ENCODE measurements at regions not wholly inside any gene's neighbourhood (a gene's known extent, or its start where the extent isn't known, plus 50 kb on each side); places are given as distances from the start of the nearest gene placed in this dataset.
"Not testable (repeated sequence)": the region's sequence is repeated elsewhere in the genome, so short reads cannot be mapped to it uniquely, and the experiment has no call there.

DNA sequence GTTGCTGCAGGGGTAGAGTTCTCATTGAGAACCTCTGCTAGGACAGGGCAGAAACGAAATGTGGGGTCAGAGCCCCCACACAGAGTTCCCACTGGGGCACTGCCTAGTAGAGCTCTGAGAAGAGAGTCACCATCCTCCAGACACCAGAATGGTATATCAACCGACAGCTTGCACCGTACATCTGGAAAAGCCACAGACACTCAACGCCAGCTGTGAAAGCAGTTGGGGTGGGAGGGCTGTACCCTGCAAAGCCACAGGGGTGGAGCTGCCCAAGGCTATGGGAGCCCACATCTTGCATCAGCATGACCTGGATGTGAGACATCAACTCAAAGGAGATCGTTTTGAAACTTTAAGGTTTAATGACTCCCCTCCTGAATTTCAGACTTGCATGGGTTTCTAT is 284.0 kb upstream of the DEPDC1 start:
- DNase-seq = no peak

GRCh38 chr1:68782890-68783289 is 286.0 kb upstream of the DEPDC1 start:
- DNase-seq = no peak

- no peak for DNase-seq
These were observed 288.4 kb upstream of the DEPDC1 start for GRCh38 chr1:68785328-68785727.

- no peak for DNase-seq
These were observed 291.9 kb upstream of the DEPDC1 start for GRCh38 chr1:68788762-68789161.

GRCh38 chr1:68791800-68792199 is 294.9 kb upstream of the DEPDC1 start:
- DNase-seq = no peak

DNA sequence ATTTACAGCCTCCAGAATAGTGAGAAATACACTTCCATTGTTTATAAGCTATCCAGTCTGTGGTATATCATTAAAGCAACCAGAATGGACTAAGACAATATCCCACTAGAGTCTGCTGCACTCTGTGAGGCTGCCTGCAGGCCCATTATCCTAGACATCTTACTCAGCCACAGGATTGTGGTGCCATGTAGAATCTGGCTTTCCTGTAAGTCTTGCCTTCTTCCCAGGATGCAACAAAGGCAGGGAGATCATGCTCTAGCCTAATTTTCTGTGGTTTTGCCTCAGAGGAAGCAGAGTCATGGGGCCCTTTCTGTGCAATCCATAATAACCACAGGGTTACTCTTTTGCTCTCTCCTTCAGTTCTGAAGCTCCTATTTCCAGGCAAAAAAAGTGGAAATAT is 299.1 kb upstream of the DEPDC1 start:
- DNase-seq = no peak

GRCh38 chr1:68796888-68797287 is 300.0 kb upstream of the DEPDC1 start:
- no peak for DNase-seq

GRCh38 chr1:68798071-68798470 is 301.2 kb upstream of the DEPDC1 start:
- no peak for DNase-seq

DNA sequence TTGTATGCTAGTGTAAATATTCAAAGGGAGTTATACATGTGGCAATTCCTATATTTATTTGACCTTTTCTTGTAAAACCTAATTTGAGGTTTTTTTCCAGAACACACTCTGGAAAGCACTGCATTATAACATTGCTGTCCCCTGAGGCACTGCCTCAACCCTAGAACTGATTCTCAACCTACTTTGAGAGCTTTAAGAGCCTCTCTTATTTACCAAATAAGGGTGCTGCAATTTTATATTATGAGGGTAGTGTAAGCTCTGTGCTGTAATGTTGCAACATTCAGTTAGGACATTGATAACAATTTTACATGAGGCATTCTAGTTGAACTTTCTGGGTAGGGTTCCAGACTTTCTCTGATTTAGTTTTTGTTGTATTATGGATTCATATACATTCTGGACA is 302.2 kb upstream of the DEPDC1 start:
- no peak for DNase-seq

GRCh38 chr1:68800182-68800581 is 303.3 kb upstream of the DEPDC1 start:
- DNase-seq = no peak

GRCh38 chr1:68801440-68801839 is 304.6 kb upstream of the DEPDC1 start:
- DNase-seq = no peak

GRCh38 chr1:68805097-68805641 is 308.3 kb upstream of the DEPDC1 start:
- no peak for DNase-seq

DNA sequence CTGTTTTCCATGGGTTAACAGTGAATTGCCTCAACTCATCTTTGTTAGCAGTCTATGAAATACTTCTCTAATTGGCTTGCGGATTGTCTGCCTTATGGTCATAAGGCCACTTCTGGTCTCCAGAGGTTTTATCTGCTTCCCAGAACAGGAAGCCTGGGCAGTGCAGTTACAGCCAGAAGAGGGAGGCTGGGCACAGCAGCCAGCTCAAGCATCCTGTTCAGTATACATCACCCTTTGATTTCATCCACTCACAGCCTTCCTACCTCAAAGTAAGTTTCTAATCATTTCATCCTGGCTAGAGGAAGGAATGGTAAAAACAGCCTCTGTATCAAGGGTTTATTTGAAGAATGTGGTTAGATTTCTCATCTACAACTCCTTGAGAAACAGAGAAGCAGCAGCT is 311.5 kb upstream of the DEPDC1 start:
- no peak for DNase-seq

- DNase-seq = peak in 3 of 51 donors; percentile 0 to 40 (median 1)
These were observed 314.9 kb upstream of the DEPDC1 start for GRCh38 chr1:68811806-68812205.

GRCh38 chr1:68812333-68812732 is 315.5 kb upstream of the DEPDC1 start:
- DNase-seq = no peak

DNA sequence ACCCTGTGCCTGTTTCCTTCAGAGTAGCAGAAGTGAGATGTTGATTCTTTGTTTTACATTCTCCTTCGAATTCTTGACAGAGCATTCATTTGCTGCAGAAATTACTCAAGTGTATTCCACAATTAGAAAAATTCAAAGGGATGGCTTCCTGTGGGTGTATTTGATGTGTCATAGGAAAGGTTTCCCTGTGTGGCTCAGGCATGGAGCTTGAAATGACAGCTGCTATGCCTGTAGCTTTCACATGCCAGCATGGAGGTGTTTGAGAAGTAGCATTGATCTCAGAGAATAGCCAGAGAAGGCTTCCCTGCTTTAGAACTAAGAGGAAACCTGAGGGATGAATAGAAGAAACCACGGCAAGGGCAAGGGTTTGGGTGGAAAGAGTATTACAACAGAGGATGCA is 317.2 kb upstream of the DEPDC1 start:
- DNase-seq = peak in 2 of 51 donors; percentile 30 to 40

- no peak for DNase-seq
These were observed 318.8 kb upstream of the DEPDC1 start for GRCh38 chr1:68815632-68816031.

GRCh38 chr1:68817505-68818210 is 320.8 kb upstream of the DEPDC1 start:
- not testable (repeated sequence) for DNase-seq

GRCh38 chr1:68819190-68819829 is 322.4 kb upstream of the DEPDC1 start:
- DNase-seq = no peak

DNA sequence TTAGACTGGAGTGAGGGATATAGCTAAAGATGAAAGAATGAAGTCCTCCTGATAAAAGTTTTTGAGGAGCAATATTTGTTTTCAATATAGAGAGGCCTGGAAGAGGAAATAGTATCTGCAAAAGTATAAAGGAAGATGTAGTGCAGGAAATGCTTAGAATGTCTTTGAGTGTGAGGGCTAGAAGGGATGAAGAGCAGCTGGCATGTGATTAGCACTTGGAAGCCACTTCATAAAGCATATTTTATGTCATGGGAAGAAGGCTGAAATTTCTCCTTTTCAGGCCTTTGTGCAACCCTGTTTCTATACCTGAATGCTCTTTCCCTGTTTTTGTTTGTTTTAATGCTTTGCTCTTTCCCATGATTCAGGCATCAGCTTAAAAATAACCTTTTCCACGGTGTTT is 323.3 kb upstream of the DEPDC1 start:
- DNase-seq = no peak

GRCh38 chr1:68826836-68827235 is 330.0 kb upstream of the DEPDC1 start:
- no peak for DNase-seq

- DNase-seq = no peak
These were observed 330.4 kb upstream of the DEPDC1 start for GRCh38 chr1:68827261-68827660.

GRCh38 chr1:68828013-68828412 is 331.1 kb upstream of the DEPDC1 start:
- no peak for DNase-seq

Data from hypothalamus (tissue), 51 donors.